ENCODE measurements at regions not wholly inside any gene's neighbourhood (a gene's known extent, or its start where the extent isn't known, plus 50 kb on each side); places are given as distances from the start of the nearest gene placed in this dataset.

GRCh38 chr2:185402474-185402873 lies 336.1 kb upstream of the FSIP2 start:
- TF ChIP-seq POLR2AphosphoS5 (IDR thresholded peaks at IDR 0.05; ENCODE audit: control insufficient read depth, insufficient read depth, low read depth, low read length) (no peak), SIN3A (IDR thresholded peaks at IDR 0.05; ENCODE audit: borderline replicate concordance in 2 of 2, control insufficient read depth in 1 of 2, low read depth in 2 of 2, low read length in 2 of 2) (no peak), NFYB (IDR thresholded peaks at IDR 0.05; ENCODE audit: extremely low read depth, insufficient read length) (no peak), RB1 (IDR thresholded peaks at IDR 0.05; ENCODE audit: low read depth) (no peak), XRCC4 (IDR thresholded peaks at IDR 0.05; ENCODE audit: extremely low read depth, insufficient read depth, insufficient read length) (no peak), POLR2A (conservative IDR thresholded peaks at IDR 0.05) (no peak), EP300 (IDR thresholded peaks at IDR 0.05; ENCODE audit: low read length) (no peak), TAF1 (IDR thresholded peaks at IDR 0.05; ENCODE audit: control insufficient read depth, extremely low read depth, insufficient read depth, low read length, severe bottlenecking) (no peak)
